Right kidney (tissue), 1 donor: ENCODE measurements at regions not wholly inside any gene's neighbourhood (a gene's known extent, or its start where the extent isn't known, plus 50 kb on each side); places are given as distances from the start of the nearest gene placed in this dataset.

ENCODE experiments used
- DNase-seq: peaks from one replicate; pipeline ENCODE4 v3.0.0-alpha.2; 2016

DNA sequence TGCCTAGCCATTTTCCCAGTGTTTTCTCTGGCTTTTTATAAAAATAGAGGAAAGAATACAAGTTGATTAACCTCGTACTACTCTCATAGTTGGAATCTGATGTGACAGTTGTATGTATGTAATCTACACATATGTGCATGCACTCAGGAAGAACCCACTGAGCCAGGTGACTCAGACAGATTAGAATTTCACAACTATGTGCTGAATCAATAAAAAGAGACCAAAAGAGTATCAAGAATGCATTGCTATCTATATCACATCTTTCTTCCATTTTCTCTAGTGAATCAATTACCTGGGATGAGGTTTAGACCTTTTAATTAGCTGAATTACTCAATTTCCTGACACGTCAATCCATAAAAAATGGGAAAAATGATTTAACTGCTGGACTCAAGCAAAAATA, 319.3 kb upstream of the ATP10A start:
- DNase-seq, result no peak

- DNase-seq, result no peak
Measured at GRCh38 chr15:26179906-26180305, 316.8 kb upstream of the ATP10A start.

DNA sequence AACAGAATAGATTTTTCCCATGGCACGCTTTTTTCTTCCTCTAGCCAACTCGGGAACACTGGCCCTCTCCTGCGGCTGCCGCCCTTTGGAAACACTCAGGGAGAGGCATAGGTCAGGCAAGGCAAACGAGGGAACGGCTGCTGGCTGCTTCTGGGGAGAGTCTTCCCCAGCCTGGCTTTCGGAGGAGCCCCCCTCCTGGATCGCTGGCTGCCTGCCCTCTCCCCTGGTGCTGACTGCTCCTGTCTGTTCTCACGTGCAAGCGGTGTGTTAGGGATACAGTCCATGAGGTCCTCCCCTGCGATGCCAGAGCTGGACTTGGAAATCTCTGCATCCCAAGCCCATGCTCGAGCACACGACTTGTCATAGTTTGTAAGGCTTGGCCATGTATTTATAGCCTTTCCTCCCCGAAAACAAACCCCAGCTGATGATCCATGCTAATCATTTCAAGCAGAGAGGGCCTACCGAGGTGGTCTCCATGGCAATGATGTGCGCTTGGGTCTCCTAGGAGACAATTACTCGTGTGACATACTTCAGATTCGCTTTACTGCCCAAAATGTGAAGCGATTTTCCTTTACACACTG, 315.6 kb upstream of the ATP10A start:
- no peak for DNase-seq

- DNase-seq, result no peak
Measured at GRCh38 chr15:26177816-26178215, 314.7 kb upstream of the ATP10A start.

DNA sequence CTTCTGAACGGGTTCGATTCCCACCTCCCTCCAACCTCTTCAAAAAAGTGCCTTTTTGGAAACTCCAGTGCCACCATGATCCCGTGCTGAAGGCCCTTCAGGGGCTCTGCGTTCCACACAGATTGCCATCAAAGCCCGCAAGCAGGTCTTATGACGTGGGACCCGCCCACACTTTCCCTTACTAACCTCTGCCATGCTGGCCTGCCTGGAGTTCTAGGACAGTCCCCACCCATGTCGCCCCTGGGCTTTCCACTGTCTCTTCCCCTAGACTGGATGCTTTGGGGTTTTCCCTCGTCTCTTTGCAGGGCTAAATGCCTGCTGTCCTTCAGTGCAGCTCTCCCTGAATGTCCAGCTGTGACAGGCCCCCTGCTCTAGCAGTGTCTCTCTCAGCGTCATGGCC, 313.7 kb upstream of the ATP10A start:
- DNase-seq, result no peak

- DNase-seq, result no peak
Measured at GRCh38 chr15:26171266-26171665, 308.1 kb upstream of the ATP10A start.

GRCh38 chr15:26166429-26166828, 303.3 kb upstream of the ATP10A start:
- no peak for DNase-seq

DNA sequence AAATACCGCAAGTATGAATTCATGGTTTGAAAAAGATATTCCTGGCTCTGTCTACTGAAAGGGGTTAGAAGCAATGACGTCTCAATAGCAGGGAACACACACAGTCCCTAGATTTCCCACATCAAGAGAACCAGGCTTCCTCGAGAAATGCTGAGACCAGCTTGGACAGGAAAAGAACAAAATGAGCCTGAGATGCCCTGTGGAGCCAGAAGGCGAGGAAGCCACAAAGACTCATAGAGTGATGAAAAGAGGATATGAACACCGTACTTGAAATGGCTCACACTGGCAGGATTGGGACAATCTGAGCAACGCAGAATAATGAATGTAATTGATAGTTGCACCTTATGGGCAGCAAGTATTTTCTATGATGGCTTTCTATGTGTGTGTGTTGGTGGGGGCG, 302.4 kb upstream of the ATP10A start:
- no peak for DNase-seq

DNA sequence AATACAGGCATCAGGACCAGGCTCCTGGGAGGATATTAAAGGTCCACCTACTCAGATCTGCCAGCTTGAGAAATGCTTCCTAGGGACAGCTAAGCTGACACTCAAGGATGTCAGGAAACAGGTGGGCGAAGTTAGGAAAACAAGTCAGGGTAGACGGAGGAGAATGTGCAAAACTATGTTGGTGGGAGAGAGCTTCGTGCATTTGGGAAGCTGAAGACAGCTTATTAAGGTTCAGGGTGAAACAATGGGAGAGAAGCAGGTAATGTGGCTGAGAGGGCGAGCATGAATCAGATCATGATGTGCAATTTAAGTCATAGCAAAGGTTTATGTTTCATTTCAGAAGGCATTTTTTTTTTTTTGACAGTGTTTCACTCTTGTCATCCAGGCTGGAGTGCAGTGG, 297.2 kb upstream of the ATP10A start:
- DNase-seq, result no peak

- DNase-seq, result no peak
Measured at GRCh38 chr15:26158176-26158575, 295.0 kb upstream of the ATP10A start.

DNA sequence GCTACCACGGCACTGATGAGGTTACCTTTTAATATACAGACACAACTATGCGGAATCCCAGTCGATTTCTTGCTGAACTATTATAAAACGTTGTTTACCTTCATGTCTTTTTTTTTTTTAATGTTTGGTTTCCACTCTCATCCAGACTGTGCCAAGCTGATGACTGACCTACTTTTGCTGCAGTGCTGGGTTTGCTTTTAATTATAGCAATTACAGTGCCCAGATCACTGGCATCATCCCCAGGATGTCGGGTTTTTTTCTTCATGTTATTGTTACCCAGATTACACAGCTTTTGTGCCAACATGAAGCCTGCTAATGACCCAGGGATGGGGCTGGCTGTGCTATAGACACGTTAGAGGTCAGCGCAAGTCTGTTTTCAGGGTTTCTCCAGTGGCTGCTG, 294.0 kb upstream of the ATP10A start:
- no peak for DNase-seq

GRCh38 chr15:26156051-26156450, 292.9 kb upstream of the ATP10A start:
- no peak for DNase-seq

GRCh38 chr15:26148156-26148860, 285.2 kb upstream of the ATP10A start:
- no peak for DNase-seq

DNA sequence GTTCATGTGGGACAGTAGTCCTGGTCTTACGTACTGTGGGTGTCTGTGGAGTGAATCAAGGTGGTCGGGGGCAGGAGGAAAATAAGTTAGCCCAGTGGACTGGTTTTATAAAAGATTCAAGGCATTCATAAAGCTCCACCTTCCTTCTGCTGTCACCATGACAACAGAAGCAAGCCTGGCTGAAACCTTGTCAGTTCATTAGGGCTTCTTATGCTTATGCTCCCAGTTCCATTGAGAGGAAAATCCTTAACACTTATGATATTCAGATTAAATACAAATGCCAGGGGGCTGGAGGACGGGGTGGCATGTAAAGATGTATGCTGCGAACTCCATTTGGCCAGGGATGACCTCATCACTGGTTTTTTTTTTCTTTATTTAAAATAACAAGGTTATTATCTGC, 283.1 kb upstream of the ATP10A start:
- no peak for DNase-seq

GRCh38 chr15:26145796-26146195, 282.7 kb upstream of the ATP10A start:
- DNase-seq, result no peak

DNA sequence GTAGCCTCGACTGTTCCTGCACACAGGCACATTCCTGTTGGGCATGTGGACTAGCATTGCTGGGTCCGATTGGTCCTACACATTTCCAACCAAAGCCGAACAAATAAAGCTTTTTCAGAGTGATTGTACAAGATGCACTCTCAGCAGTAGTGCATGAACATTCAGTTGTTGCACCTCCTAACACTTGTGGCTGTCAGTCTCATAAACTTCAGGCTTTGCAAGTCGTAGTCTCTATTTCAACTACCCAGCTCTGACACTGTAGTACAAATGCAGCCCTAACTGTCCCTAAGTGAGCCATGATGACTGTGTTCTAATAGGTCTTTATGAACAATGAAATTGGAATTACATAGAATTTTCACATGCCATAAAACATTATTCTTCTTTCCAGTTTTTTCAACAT, 281.7 kb upstream of the ATP10A start:
- DNase-seq, result no peak

- DNase-seq, result no peak
Measured at GRCh38 chr15:26143221-26143620, 280.1 kb upstream of the ATP10A start.

DNA sequence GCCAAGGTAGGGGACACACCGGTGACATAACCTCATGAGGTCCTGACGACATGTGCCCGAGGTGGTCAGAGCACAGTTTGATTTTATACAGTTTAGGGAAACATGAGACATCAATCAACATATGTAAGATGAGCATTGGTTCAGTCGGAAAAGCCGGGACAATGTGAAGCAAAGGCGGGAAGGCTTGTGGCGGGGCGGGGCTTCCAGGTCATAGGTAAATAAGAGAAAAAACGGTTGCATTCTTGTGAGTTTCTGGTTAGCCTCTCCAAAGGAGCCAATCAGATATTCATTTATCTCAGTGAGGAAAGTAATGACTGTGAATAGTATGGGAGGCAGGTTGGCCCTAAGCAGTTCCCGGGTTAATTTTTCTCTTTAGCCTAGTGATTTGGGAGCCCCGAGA, 271.7 kb upstream of the ATP10A start:
- DNase-seq, result no peak

DNA sequence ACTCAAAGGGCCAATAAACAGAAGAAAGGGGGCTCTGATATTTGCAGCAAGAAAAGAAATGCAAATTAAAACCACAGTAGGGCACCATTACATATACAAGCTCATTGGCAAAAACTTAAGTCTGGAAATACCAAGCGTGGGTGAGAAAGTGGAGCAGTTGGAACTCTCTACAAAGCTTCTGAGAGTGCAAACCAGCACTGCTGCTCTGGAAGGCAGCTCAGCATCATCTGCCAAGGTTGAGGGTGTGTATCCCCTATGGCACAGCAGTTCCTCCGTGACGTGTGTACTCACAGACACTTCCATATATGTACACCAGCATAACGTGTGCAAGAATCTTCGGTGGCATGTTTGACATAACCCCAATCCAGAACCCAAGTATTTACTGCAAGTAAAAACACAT, 271.0 kb upstream of the ATP10A start:
- no peak for DNase-seq

- DNase-seq, result no peak
Measured at GRCh38 chr15:26132811-26133210, 269.7 kb upstream of the ATP10A start.

DNA sequence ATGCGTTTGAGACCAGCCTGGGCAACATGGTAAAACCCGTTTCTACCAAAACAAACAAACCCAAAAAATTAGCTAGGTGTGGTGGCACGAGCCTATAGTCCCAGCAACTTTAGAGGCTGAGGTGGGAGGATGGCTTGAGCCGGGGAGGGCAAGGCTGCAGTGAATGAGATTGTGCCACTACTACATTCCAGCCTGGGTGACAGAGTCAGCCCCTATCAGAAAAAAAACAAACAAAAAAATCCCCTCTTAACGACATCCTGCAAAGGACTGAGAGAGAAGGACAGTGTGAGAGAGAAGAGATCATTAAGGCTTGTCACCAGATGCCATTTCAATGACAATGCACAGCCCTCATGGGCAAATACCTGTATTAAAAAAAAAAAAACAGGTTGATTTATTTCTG, 266.7 kb upstream of the ATP10A start:
- no peak for DNase-seq

- DNase-seq, result no peak
Measured at GRCh38 chr15:26128611-26129140, 265.5 kb upstream of the ATP10A start.

DNA sequence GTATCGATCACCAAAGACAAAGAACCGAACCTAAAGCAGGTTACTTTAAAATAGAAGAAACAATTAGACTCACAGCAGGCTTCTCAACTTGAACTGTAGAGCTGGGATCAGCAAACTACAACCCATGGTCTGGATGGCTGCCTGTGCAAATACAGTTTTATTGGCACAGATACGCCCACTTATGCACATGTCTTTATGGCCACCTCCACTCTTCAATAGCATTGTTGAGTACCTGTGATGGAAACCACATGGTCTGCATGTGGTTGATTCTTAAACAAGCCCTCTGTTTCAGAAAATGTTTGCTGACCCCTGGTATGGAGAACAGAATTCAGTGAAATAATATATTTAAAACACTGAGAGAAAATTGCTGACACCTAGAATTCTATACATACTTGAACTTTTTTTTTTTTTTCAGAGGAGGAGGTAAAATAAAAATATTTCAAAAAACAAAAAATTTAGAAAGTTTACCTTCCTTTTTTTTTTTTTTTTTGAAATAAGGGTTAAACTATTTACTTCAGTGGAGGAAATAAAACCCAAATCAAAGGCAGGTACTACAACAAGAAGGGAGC, 263.8 kb upstream of the ATP10A start:
- DNase-seq, result no peak

DNA sequence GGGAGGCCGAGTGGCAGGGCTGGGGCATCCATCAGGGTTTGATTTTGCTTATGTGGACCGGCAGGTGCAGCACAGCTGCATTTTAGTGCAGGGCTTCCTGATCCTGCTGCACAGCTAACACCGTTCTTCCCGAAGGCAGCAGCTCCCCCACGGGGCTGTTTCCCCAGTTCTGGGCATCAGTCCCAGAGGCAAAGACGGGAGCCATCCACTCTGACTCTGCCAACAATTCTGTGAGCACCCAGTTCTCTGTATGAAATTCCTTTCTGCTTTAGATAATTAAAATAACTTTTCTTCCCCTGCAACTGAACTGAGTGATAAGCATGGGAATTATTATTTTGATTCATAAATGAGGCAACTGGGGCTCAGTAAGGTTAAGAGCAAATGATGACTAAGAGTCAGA, 262.9 kb upstream of the ATP10A start:
- DNase-seq, result no peak
